Stimulated activated CD4-positive, alpha-beta T cell treated with anti-CD3 and anti-CD28 coated beads, Interleukin-15, amount 100 ng/mL, for 1 hour (primary cell): ENCODE measurements at regions not wholly inside any gene's neighbourhood (a gene's known extent, or its start where the extent isn't known, plus 50 kb on each side); places are given as distances from the start of the nearest gene placed in this dataset.

ENCODE experiments used
- DNase-seq, 2 donors: peaks; one replicate each; pipeline ENCODE4 v3.0.0-alpha.2; 2020; ENCODE audit warnings: low read depth in 1 of 2, low spot score in 1 of 2

- DNase-seq: no peak
Measured at GRCh38 chr13:95447814-95448213, 104.7 kb upstream of the CLDN10 start.

DNA sequence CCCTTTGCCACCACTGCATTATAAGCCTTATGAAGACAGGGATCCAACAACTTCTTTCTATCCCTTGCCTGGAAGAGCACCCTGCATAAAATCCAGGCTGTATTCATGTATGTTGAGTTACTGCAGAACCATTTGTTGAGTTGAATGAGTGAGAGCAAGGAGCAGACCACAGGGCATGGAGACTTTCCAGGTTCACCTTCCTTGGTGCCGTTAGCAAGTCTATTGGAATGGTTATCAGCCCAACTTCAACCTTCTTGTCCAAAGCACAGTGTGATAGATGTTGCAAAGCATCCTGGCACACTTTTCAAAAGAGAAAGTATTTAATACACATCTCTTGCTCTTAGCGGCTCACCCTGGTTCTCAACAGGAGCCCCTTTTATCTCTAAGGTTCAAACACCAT, 100.9 kb upstream of the CLDN10 start:
- no peak for DNase-seq

- DNase-seq: no peak
Measured at GRCh38 chr13:95452375-95452774, 100.1 kb upstream of the CLDN10 start.

- no peak for DNase-seq
Measured at GRCh38 chr13:95455782-95456181, 96.7 kb upstream of the CLDN10 start.

- DNase-seq: no peak
Measured at GRCh38 chr13:95456815-95457214, 95.7 kb upstream of the CLDN10 start.

GRCh38 chr13:95457294-95457693, 95.2 kb upstream of the CLDN10 start:
- DNase-seq: no peak

DNA sequence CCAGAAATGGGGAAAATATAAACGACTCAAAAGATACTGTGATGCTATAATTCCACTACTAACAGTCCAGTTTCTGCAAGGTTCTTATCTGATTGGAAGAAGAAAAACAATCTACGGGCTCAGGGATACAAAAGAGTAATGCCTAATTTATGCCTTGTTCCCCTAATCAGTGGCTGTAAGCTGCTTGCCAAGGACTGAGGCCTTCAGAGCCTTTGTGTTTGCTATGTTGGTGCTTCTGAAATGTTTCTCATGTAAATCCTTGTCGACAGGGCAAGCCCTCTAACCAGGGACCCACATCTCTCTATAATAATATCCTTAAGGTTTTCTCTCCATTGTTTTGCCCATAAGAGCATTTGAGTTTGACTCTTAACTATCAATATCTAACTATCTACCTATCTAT, 89.7 kb upstream of the CLDN10 start:
- no peak for DNase-seq

DNA sequence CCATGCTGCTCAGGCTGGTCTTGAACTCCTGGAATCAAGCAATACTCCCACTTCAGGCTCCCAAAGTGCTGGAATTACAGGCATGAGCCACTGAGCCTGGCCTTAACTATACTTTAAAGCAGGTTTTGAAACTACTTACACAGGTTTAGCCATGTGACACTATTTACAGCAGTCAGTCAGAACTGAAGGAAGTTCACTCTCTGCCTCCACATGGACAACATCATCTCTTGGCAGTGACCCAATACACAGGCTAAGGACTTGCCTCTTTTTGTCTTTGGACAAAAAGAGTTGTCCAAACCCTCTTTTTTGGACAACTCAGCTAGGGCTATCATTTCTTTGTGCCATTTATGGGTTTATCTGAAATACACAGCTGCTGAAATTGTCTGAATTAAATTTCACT, 89.0 kb upstream of the CLDN10 start:
- DNase-seq: no peak

- no peak for DNase-seq
Measured at GRCh38 chr13:95470574-95471366, 81.8 kb upstream of the CLDN10 start.

DNA sequence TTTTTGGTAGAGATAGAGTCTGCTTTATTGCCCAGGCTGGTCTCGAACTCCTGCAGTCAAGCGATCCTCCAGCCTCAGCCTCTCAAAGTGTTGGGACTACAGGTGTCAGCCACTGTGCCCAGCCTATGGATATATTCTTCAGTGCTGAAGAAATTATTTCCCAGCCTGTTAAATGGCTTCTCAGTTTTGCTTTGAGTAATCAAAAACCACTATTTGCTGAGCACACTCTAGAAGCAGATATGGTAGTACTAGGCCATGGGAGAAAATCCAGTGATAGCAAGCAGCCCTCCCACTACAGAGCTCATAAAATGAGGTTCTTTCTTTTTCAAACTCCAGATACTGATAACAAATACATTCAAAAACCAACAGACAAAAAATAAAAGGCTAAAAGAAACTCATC, 80.6 kb upstream of the CLDN10 start:
- no peak for DNase-seq

GRCh38 chr13:95474992-95475391, 77.5 kb upstream of the CLDN10 start:
- no peak for DNase-seq

DNA sequence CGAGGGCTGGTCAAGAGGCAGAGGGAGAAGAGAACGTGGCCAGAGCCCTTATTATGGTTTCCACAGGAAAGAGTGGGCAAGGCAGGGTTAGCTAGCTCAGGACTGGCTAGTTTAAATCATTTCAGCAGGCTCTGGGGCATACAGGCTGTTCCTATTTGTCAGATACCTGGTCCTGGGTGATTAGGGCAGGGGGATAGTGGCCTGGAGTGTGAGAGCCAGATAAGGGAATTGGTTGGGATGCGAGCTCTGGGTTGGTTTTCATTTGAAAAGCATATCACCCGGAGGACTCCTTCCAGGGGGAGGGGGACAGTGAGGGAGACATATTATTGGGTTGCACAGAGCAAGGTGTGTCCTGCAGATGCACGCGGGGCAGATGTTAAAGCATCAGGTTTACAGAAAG, 75.3 kb upstream of the CLDN10 start:
- DNase-seq: no peak

- DNase-seq: no peak
Measured at GRCh38 chr13:95479731-95480130, 72.8 kb upstream of the CLDN10 start.

DNA sequence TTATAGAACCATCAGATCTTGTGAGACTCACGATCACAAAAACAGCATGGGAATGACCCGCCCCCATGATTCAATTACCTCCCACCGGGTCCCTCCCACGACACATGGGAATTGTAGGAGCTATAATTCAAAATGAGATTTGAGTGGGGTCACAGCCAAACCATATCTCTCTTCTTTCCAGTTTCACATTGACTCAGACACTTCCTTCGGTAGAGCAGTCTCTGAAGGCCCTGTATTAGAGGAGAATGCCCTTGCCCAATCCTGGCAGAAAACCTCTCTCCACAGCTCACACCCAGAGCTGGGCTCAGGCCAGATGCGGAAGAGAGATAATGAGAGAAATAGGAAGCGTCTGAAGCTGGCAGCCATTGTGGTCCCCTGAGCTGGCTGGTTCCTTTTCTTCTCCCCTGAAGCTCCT, 72.4 kb upstream of the CLDN10 start:
- DNase-seq: no peak

DNA sequence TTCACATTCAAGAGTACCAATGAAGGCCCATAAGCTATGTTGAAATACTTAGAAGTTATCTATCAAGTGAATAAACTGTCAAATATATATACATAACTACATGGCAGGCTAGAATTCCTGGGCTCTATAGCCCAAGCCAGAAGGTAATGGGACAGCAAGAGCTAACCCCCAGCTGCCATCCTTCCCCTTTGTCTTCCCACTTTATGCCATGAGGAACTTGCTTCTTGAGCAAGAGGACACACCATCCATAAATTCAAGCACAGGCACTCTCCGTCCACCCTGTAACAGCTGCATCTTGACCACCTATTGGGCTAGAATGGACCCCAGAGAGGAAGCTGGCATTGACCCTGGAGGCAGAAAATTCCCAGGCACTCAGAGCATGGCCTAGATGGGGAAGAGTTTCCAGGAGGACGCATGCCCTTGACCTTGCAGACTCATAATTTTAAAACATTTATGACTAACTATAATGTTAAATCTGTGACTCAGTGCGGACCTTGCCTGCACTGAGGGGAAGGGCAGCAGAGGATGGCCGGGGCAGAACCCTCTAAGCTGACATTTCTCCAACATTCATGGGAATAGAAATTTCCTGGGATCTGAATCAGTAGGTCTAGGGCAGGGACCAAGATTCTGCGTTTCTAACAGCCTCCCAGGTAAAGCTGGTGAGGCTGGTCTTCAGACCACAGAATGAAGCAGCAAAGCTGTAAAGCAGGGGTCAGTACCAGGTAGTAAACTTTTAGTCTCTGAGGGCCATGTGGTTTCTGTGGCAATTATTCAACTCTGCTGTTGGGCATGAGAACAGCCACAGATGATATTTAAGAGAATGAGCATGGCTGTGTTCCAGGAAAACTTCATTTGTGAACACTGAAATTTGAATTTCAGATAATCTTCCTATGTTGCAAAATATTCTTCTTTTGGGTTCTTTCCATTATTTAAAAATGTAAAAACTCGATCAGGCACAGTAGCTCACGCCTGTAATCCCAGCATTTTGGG, 71.4 kb upstream of the CLDN10 start:
- no peak for DNase-seq

- DNase-seq: no peak
Measured at GRCh38 chr13:95484052-95484451, 68.5 kb upstream of the CLDN10 start.

DNA sequence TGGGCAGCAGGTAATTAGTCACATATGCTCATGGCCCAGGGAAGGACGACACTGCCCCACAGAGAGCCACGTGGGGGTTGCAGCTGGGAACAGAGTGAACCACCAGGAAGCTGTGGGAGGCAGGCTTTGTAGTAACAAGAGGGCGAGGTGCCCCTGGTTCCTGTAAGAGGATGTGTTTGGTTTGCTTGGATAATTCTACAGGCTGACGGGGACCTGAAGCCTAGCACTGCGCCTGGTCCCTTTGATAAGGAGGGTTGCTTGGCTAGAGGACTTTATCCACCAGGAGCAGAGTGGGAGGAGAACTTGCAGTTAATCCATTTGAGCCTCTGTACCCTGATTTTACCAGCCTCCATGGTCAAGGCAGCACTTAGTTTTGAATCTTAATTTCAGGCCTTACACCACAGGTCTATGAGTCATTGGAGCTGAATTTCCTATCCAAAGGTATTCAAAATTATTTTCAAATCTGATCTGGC, 67.4 kb upstream of the CLDN10 start:
- no peak for DNase-seq

DNA sequence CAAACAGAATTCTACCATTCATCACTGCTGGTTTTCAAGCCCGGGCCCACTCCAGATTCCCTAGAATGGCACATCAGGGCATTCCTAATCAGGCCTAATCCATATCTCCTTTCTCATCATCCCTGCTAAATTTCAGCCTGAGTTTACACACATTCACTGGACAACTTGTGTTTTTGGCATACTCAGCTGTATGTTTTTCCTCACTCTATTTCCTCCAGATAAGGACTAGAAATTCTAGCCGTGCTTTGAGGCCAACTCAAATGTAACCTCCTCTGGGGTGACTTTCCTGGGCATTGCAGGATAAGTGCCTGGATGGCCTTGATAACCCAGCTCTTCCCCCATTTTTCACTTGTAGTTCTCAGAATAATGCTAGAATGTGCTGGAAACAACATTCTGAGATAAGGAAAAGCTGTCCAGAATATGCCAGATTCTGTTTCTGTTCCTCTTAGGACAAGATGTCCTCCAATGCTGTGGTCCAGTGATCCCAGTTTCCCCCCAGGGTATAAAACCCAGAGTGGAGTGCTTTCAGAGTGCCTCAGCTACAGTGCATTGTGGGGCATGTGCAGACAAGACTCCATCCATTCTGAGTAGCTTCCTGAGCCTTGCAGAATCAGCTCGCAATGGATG, 66.9 kb upstream of the CLDN10 start:
- no peak for DNase-seq

GRCh38 chr13:95492044-95492801, 60.3 kb upstream of the CLDN10 start:
- DNase-seq: no peak

DNA sequence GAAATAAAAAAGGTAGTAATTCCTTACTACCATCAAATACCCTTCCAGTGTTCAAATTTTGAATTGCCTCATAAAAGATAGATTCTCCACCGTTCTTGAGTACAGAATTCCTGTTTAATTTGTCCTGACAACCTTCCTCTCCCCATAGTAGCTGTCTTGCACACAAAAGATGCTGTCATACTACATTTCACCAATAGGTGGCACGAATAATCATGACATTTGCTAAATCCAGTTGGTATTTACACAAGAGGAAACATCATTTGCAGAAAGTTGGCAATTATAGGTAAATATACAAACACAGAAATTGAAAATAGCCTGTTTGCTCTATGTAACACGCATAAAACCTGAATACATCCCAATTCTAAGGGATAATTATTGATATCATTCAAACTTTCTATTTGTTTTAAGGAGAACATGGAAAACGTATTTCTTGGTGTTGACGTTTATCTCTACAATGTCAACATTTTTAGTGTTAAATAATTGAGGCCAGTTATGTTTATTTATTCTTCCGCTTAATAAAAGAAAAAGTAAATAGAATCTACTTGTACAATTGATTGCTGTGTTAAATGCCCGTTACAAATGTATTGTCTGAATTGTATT, 58.3 kb upstream of the CLDN10 start:
- DNase-seq: no peak
